ENCODE measurements at regions not wholly inside any gene's neighbourhood (a gene's known extent, or its start where the extent isn't known, plus 50 kb on each side); places are given as distances from the start of the nearest gene placed in this dataset.

DNA sequence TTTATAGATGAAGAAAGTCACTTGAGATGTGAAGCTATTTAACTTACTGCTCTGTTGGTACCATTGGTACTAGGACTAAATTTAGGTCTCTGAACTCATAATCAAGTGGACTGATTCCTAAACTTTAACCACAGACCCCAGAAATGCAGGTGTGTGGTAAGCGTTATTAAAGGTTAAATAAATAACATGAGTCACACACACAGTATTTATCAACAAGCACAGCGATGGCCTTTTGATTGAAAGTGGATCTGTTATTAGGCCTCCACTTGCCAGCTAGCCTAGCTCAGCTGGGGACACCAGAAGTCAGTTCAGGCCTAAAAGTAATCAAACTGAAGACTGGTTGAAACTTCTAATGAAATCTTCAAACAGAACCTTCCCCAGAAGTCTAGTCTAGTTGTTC is 161.3 kb upstream of the DPP10 start:
- H3K27ac ChIP-seq (ENCODE audit: low read depth in 1 of 2, low read length in 2 of 2) = no peak overlapping the region
- no peak for DNase-seq (ENCODE audit: low spot score)
- TF ChIP-seq RAD21 (IDR thresholded peaks at IDR 0.05) (no peak), FOXA2 (IDR thresholded peaks at IDR 0.05) (no peak), HNF4A (conservative IDR thresholded peaks at IDR 0.05) (peak in 1 of 2 donors; percentile 11)
- H3K9me3 ChIP-seq (ENCODE audit: control insufficient read depth in 4 of 4, low read length in 3 of 4) = no peaks in the 10 kb centered on the region
- no peaks in the 10 kb centered on the region for H3K4me1 ChIP-seq (ENCODE audit: control insufficient read depth in 4 of 4, insufficient read depth in 4 of 4, low read length in 3 of 4)
- 46% methylated on average over 2 of the region's 2 CpGs for WGBS
- H3K27me3 ChIP-seq (ENCODE audit: control insufficient read depth in 4 of 4, insufficient read depth in 4 of 4, low read length in 3 of 4) = no peaks in the 10 kb centered on the region
- no peak overlapping the region for H3K9ac ChIP-seq (ENCODE audit: low read depth in 1 of 2, low read length in 2 of 2)
- no peak overlapping the region for H3K4me3 ChIP-seq (ENCODE audit: low read depth in 1 of 3, low read length in 3 of 3)
- no peaks in the 10 kb centered on the region for H3K36me3 ChIP-seq (ENCODE audit: control insufficient read depth in 4 of 4, insufficient read depth in 3 of 4, low read depth in 1 of 4, low read length in 3 of 4)

DNA sequence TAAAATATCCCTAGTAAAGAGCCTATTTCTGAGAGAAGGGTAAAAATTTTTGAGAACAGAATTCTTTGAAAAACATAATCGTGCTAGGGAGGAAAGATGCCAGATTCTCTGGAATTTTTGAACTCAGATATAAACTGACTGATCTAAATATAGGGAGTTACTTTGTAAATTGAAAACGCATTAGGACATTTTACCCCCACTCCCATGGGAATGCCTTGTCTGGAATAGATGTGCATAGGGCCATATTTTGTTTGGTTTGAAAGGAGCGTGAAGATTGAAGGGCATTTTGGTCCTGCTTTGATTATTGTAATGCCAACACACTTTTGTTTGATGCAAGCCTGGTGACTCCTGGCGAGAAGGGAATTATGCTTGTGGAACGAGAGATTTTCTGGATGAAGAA is 158.7 kb upstream of the DPP10 start:
- no peaks in the 10 kb centered on the region for H3K9me3 ChIP-seq (ENCODE audit: control insufficient read depth in 4 of 4, low read length in 3 of 4)
- H3K9ac ChIP-seq (ENCODE audit: low read depth in 1 of 2, low read length in 2 of 2) = no peak overlapping the region
- H3K4me1 ChIP-seq (ENCODE audit: control insufficient read depth in 4 of 4, insufficient read depth in 4 of 4, low read length in 3 of 4) = no peaks in the 10 kb centered on the region
- H3K27me3 ChIP-seq (ENCODE audit: control insufficient read depth in 4 of 4, insufficient read depth in 4 of 4, low read length in 3 of 4) = no peaks in the 10 kb centered on the region
- H3K4me3 ChIP-seq (ENCODE audit: low read depth in 1 of 3, low read length in 3 of 3) = no peak overlapping the region
- TF ChIP-seq RAD21 (IDR thresholded peaks at IDR 0.05) (no peak), HNF4A (conservative IDR thresholded peaks at IDR 0.05) (no peak), FOXA2 (IDR thresholded peaks at IDR 0.05) (no peak), FOXA1 (IDR thresholded peaks at IDR 0.05) (no peak), HNF4G (IDR thresholded peaks at IDR 0.05) (no peak), TAF1 (conservative IDR thresholded peaks at IDR 0.05) (no peak), SP1 (IDR thresholded peaks at IDR 0.05) (no peak), GABPA (IDR thresholded peaks at IDR 0.05 in 1 of 2, conservative IDR thresholded peaks at IDR 0.05 in 1 of 2) (no peak), RXRA (IDR thresholded peaks at IDR 0.05) (no peak), NR2F2 (IDR thresholded peaks at IDR 0.05) (no peak), JUND (IDR thresholded peaks at IDR 0.05) (no peak), EGR1 (IDR thresholded peaks at IDR 0.05; ENCODE audit: low read depth in 2 of 2) (no peak), YY1 (IDR thresholded peaks at IDR 0.05) (no peak)
- TF ChIP-seq, protein P1, sequence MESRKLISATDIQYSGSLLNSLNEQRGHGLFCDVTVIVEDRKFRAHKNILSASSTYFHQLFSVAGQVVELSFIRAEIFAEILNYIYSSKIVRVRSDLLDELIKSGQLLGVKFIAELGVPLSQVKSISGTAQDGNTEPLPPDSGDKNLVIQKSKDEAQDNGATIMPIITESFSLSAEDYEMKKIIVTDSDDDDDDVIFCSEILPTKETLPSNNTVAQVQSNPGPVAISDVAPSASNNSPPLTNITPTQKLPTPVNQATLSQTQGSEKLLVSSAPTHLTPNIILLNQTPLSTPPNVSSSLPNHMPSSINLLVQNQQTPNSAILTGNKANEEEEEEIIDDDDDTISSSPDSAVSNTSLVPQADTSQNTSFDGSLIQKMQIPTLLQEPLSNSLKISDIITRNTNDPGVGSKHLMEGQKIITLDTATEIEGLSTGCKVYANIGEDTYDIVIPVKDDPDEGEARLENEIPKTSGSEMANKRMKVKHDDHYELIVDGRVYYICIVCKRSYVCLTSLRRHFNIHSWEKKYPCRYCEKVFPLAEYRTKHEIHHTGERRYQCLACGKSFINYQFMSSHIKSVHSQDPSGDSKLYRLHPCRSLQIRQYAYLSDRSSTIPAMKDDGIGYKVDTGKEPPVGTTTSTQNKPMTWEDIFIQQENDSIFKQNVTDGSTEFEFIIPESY (IDR thresholded peaks at IDR 0.05) = no peak
- TF ChIP-seq, protein P2, sequence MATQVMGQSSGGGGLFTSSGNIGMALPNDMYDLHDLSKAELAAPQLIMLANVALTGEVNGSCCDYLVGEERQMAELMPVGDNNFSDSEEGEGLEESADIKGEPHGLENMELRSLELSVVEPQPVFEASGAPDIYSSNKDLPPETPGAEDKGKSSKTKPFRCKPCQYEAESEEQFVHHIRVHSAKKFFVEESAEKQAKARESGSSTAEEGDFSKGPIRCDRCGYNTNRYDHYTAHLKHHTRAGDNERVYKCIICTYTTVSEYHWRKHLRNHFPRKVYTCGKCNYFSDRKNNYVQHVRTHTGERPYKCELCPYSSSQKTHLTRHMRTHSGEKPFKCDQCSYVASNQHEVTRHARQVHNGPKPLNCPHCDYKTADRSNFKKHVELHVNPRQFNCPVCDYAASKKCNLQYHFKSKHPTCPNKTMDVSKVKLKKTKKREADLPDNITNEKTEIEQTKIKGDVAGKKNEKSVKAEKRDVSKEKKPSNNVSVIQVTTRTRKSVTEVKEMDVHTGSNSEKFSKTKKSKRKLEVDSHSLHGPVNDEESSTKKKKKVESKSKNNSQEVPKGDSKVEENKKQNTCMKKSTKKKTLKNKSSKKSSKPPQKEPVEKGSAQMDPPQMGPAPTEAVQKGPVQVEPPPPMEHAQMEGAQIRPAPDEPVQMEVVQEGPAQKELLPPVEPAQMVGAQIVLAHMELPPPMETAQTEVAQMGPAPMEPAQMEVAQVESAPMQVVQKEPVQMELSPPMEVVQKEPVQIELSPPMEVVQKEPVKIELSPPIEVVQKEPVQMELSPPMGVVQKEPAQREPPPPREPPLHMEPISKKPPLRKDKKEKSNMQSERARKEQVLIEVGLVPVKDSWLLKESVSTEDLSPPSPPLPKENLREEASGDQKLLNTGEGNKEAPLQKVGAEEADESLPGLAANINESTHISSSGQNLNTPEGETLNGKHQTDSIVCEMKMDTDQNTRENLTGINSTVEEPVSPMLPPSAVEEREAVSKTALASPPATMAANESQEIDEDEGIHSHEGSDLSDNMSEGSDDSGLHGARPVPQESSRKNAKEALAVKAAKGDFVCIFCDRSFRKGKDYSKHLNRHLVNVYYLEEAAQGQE (IDR thresholded peaks at IDR 0.05) = no peak
- TF ChIP-seq, protein P3, sequence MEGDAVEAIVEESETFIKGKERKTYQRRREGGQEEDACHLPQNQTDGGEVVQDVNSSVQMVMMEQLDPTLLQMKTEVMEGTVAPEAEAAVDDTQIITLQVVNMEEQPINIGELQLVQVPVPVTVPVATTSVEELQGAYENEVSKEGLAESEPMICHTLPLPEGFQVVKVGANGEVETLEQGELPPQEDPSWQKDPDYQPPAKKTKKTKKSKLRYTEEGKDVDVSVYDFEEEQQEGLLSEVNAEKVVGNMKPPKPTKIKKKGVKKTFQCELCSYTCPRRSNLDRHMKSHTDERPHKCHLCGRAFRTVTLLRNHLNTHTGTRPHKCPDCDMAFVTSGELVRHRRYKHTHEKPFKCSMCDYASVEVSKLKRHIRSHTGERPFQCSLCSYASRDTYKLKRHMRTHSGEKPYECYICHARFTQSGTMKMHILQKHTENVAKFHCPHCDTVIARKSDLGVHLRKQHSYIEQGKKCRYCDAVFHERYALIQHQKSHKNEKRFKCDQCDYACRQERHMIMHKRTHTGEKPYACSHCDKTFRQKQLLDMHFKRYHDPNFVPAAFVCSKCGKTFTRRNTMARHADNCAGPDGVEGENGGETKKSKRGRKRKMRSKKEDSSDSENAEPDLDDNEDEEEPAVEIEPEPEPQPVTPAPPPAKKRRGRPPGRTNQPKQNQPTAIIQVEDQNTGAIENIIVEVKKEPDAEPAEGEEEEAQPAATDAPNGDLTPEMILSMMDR (IDR thresholded peaks at IDR 0.05; ENCODE audit: low read depth, low read length, missing input control) = no peak
- TF ChIP-seq, protein P4, sequence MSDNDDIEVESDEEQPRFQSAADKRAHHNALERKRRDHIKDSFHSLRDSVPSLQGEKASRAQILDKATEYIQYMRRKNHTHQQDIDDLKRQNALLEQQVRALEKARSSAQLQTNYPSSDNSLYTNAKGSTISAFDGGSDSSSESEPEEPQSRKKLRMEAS (IDR thresholded peaks at IDR 0.05) = no peak
- TF ChIP-seq, protein P5, sequence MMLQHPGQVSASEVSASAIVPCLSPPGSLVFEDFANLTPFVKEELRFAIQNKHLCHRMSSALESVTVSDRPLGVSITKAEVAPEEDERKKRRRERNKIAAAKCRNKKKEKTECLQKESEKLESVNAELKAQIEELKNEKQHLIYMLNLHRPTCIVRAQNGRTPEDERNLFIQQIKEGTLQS (IDR thresholded peaks at IDR 0.05) = no peak
- no peak overlapping the region for H3K27ac ChIP-seq (ENCODE audit: low read depth in 1 of 2, low read length in 2 of 2)
- WGBS = 79% methylated on average over 5 of the region's 5 CpGs
- no peak for DNase-seq (ENCODE audit: low spot score)
- H3K36me3 ChIP-seq (ENCODE audit: control insufficient read depth in 4 of 4, insufficient read depth in 3 of 4, low read depth in 1 of 4, low read length in 3 of 4) = no peaks in the 10 kb centered on the region

Measured in liver (tissue), 8 donors.